Ovary (tissue), 7 donors: ENCODE measurements at regions not wholly inside any gene's neighbourhood (a gene's known extent, or its start where the extent isn't known, plus 50 kb on each side); places are given as distances from the start of the nearest gene placed in this dataset.

ENCODE experiments used
- DNase-seq, 5 donors: peaks; one replicate each; pipeline ENCODE4 v3.0.0-alpha.2; 2019 to 2020
- H3K27ac ChIP-seq, 2 donors: fragments of 200-600 bp; one replicate each; pipeline versions ENCODE4 v1.5.1 to v1.8.0; 2019 to 2022
- H3K27me3 ChIP-seq: fragments of 200-600 bp; one replicate; pipeline ENCODE4 v1.8.0; 2022
- H3K36me3 ChIP-seq: fragments of 200-600 bp; sonication (generic); one replicate; pipeline ENCODE4 v1.5.1; 2019
- H3K4me1 ChIP-seq: one replicate; pipeline ENCODE4 v1.8.1; 2013; ENCODE audit warnings: mild to moderate bottlenecking, moderate library complexity; ENCODE audit not compliant: insufficient read depth
- H3K4me3 ChIP-seq: fragments of 200-600 bp; sonication (generic); one replicate; pipeline ENCODE4 v1.5.1; 2017
- H3K9me3 ChIP-seq, 2 donors: fragments of 200-600 bp in 1 of 2; sonication (generic) in 1 of 2; one replicate each; pipeline versions ENCODE4 v1.5.1 to v1.8.1; 2013 to 2019; ENCODE audit warnings: mild to moderate bottlenecking in 1 of 2, moderate library complexity in 1 of 2
- EP300 ChIP-seq: sonication (generic); formaldehyde crosslinking; IDR thresholded peaks from one replicate; pipeline ENCODE4 v1.6.1; 2017; ENCODE audit warnings: antibody characterized with exemption
- POLR2A ChIP-seq: fragments of 450-650 bp; IDR thresholded peaks from one replicate; pipeline ENCODE4 v1.6.1; 2017; ENCODE audit warnings: antibody characterized with exemption, mild to moderate bottlenecking, moderate library complexity
- WGBS, 3 donors: extraction: QIAGEN DNeasy Blood & Tissue Kit in 1 of 3; methylation state at CpG; one replicate each; pipeline versions ENCODE4 v1.1.5 to v1.1.7; 2013 to 2017; 5-methylcytosine and 5-hydroxymethylcytosine counted together
- intact Hi-C, 4 donors: fragments of 100-400 bp; cut with DNase I; formaldehyde crosslinking; loops; one replicate each; pipeline versions ENCODE4 v1.11.0 to v1.15.1; 2022 to 2023
- TF ChIP-seq, protein P1 (sequence below), 3 donors: fragments of 450-650 bp in 2 of 3; fragments of 200-600 bp in 1 of 3; IDR thresholded peaks; one replicate each; pipeline versions ENCODE4 v1.5.1 to v1.8.0; 2016 to 2022; ENCODE audit warnings: antibody characterized with exemption in 3 of 3, mild to moderate bottlenecking in 1 of 3
- donor health status: DM: no; HTN: no; CAD: no; lungs with moderate emphysema.
- donor health status: DM: no; HTN: no; CAD: no.
- donor health status: Bipolar disorder and iron deficiency.
- donor health status: DM: no; HTN: no; CAD: no.
- donor health status: DM: yes; HTN: yes; CAD: no.

DNA sequence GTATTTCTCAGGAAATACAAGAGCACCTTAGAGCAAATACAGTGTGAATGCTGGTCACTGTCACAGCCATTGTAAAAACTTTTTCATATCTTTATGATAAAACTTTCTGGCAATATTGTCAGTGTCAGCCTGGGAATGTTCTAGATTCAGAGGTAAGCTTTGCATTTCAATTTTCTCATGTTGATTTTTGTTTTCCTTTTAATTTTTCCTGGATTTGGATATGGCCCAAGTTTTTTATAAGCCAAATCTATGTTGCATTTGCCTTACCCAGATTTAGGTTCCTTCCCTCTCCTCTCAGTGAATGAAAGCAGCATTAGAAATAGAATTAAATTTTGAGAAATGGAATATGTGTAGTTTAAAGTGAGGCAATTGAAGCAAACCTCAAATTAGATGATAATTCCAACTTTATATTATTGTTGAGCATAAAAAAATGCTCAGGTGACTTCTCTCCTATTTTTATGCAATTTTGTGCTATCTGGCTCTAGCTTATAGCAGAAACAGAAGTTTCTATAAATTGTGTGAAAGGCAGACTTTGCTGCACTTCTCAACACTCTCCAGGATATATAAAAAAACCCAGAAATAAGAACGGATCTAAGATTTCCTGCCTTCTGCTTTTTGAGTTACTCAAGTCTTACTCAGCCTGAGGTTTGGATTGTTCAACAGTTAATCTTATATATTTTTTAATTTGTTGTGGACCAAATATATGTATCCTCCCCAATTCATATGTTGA lies 368.2 kb upstream of the PRICKLE1 start:
- 48 to 64% (median 52%) methylated on average over 1 of the region's 1 CpG for WGBS, 3 donors
- H3K4me3 ChIP-seq = no peak overlapping the region
- no peaks in the 10 kb centered on the region for H3K36me3 ChIP-seq
- H3K4me1 ChIP-seq = peaks cover 3% of the 10 kb centered on the region
- intact Hi-C loops = no loop called here
- TF ChIP-seq POLR2A = no peak
- TF ChIP-seq EP300 = no peak
- TF ChIP-seq, protein P1, sequence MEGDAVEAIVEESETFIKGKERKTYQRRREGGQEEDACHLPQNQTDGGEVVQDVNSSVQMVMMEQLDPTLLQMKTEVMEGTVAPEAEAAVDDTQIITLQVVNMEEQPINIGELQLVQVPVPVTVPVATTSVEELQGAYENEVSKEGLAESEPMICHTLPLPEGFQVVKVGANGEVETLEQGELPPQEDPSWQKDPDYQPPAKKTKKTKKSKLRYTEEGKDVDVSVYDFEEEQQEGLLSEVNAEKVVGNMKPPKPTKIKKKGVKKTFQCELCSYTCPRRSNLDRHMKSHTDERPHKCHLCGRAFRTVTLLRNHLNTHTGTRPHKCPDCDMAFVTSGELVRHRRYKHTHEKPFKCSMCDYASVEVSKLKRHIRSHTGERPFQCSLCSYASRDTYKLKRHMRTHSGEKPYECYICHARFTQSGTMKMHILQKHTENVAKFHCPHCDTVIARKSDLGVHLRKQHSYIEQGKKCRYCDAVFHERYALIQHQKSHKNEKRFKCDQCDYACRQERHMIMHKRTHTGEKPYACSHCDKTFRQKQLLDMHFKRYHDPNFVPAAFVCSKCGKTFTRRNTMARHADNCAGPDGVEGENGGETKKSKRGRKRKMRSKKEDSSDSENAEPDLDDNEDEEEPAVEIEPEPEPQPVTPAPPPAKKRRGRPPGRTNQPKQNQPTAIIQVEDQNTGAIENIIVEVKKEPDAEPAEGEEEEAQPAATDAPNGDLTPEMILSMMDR (IDR thresholded peaks at IDR 0.05) = no peak
- DNase-seq = no peak
- no peak overlapping the region for H3K27ac ChIP-seq
- no peaks in the 10 kb centered on the region for H3K27me3 ChIP-seq
- no peaks in the 10 kb centered on the region for H3K9me3 ChIP-seq

DNA sequence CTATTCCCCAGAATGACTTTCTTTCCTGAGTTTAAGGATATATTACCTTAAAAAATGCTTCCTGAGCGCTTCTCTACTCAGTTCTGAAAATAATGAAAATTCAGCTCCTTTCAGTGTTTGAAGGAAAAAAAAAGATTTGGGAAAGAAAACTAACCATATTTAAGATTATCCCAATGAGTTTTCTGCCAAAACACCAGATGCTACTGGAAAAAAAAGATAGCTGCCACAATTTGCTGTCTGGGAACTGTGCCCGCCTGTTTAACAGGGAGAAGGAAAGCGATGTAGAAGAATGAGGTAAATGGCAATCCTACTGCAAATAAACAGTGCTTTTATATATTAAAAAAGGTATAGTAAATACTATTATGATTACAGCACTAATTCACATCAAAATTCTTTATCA lies 367.6 kb upstream of the PRICKLE1 start:
- Histone ChIP-seq H3K4me1 (peaks cover 3% of the 10 kb centered on the region), H3K27ac (no peak overlapping the region), H3K9me3 (no peaks in the 10 kb centered on the region), H3K4me3 (no peak overlapping the region), H3K36me3 (no peaks in the 10 kb centered on the region), H3K27me3 (no peaks in the 10 kb centered on the region)
- intact Hi-C loops = no loop called here
- TF ChIP-seq, protein P1 (IDR thresholded peaks at IDR 0.05) = no peak
- TF ChIP-seq EP300 = no peak
- TF ChIP-seq POLR2A = no peak
- DNase-seq = peak in 4 of 5 donors; percentile 29 to 42 (median 37)
- 13 to 28% (median 19%) methylated on average over 3 of the region's 3 CpGs for WGBS, 3 donors

DNA sequence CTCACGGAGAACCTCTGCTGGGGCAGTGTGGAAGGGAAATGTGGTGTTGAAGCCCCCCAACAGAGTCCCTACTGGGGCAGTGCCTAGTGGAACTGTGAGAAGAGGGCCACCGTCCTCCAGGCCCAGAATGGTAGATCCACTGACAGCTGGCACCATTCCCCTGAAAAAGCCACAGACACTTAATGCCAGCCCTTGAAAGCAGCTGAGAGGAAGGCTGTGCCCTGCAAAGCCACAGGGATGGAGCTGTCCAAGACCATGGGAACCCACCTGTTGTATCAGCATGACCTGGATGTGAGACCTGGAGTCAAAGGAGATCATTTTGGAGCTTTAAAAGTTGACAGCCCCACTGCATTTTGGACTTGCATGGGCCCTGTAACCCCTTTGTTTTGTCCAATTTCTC lies 363.5 kb upstream of the PRICKLE1 start:
- WGBS, 3 donors = 95 to 97% (median 96%) methylated on average over 2 of the region's 2 CpGs
- H3K27ac ChIP-seq = no peak overlapping the region
- H3K4me3 ChIP-seq = no peak overlapping the region
- no peaks in the 10 kb centered on the region for H3K27me3 ChIP-seq
- H3K9me3 ChIP-seq = no peaks in the 10 kb centered on the region
- intact Hi-C loops = no loop called here
- TF ChIP-seq POLR2A = no peak
- no peak for TF ChIP-seq EP300
- TF ChIP-seq, protein P1 (IDR thresholded peaks at IDR 0.05) = no peak
- H3K36me3 ChIP-seq = no peaks in the 10 kb centered on the region
- no peak for DNase-seq
- H3K4me1 ChIP-seq = peaks cover 3% of the 10 kb centered on the region

DNA sequence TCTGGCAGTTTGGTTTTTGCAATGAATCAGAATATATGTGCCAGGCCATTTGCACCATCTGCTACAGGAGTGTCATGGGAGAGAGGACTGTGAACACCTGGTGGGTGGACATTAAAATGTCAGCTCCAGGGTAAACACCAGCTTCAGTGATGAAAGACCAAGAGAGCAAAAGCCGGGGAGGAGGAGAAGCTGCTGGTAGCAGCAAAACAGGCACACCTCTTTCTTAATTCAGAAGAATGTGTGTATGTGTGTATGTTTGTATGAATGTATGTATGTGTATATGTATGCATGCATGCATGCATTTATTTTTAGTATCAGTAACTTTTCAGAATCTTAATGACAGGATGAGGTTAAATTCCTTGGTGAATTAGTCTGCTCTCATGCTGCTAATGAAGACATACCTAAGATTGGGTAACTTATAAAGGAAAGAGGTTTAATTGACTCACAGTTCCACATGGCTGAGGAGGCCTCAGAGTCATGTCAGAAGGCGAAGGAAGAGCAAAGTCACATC lies 357.4 kb upstream of the PRICKLE1 start:
- TF ChIP-seq EP300 (no peak), POLR2A (no peak)
- TF ChIP-seq, protein P1 (IDR thresholded peaks at IDR 0.05) = no peak
- no peaks in the 10 kb centered on the region for H3K9me3 ChIP-seq

More for the DNA sequence above, 357.4 kb upstream of the PRICKLE1 start:
- no peak for DNase-seq
- Histone ChIP-seq H3K27me3 (no peaks in the 10 kb centered on the region), H3K4me3 (no peak overlapping the region), H3K4me1 (no peaks in the 10 kb centered on the region), H3K36me3 (no peaks in the 10 kb centered on the region), H3K27ac (no peak overlapping the region)
- 87 to 94% (median 91%) methylated on average over 2 of the region's 2 CpGs for WGBS, 3 donors
- intact Hi-C loops = no loop called here
